HFF-Myc (cell line): ENCODE measurements at regions not wholly inside any gene's neighbourhood (a gene's known extent, or its start where the extent isn't known, plus 50 kb on each side); places are given as distances from the start of the nearest gene placed in this dataset.
"Not testable (repeated sequence)": the region's sequence is repeated elsewhere in the genome, so short reads cannot be mapped to it uniquely, and the experiment has no call there.

Source experiments
- DNase-seq: peaks from one replicate; pipeline ENCODE4 v3.0.0-alpha.2; 2011; ENCODE audit warnings: low read depth; ENCODE audit errors: extremely low read depth
- H3K4me3 ChIP-seq: replicated peaks from 2 replicates; pipeline ENCODE4 v1.5.1; 2011; ENCODE audit warnings: low read depth, mild to moderate bottlenecking, control low read depth, low read length
- TF ChIP-seq, protein P1 (sequence below): IDR thresholded peaks from 2 replicates; pipeline ENCODE4 v1.5.1; 2012; ENCODE audit warnings: mild to moderate bottlenecking, low read depth, low read length, control low read depth; ENCODE audit errors: missing control alignments

DNA sequence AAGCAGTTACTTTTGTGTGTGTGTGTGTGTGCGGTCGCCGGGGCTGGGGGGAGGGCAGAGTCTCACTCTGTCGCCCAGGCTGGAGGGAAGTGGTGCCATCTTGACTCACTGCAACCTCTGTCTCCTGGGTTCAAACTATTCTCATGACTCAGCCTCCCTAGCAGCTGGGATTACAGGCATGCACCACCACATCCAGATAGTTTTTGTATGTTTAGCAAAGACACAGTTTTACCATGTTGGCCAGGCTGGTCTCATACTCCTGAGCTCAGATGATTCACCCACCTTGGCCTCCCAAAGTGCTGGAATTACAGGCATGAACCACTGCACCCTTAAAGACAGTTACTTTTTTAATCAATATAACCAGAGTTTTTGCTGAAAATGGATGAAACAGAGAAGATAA lies 207.0 kb downstream of the PTPRC start:
- DNase-seq: no peak
- TF ChIP-seq, protein P1, sequence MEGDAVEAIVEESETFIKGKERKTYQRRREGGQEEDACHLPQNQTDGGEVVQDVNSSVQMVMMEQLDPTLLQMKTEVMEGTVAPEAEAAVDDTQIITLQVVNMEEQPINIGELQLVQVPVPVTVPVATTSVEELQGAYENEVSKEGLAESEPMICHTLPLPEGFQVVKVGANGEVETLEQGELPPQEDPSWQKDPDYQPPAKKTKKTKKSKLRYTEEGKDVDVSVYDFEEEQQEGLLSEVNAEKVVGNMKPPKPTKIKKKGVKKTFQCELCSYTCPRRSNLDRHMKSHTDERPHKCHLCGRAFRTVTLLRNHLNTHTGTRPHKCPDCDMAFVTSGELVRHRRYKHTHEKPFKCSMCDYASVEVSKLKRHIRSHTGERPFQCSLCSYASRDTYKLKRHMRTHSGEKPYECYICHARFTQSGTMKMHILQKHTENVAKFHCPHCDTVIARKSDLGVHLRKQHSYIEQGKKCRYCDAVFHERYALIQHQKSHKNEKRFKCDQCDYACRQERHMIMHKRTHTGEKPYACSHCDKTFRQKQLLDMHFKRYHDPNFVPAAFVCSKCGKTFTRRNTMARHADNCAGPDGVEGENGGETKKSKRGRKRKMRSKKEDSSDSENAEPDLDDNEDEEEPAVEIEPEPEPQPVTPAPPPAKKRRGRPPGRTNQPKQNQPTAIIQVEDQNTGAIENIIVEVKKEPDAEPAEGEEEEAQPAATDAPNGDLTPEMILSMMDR: no peak

DNA sequence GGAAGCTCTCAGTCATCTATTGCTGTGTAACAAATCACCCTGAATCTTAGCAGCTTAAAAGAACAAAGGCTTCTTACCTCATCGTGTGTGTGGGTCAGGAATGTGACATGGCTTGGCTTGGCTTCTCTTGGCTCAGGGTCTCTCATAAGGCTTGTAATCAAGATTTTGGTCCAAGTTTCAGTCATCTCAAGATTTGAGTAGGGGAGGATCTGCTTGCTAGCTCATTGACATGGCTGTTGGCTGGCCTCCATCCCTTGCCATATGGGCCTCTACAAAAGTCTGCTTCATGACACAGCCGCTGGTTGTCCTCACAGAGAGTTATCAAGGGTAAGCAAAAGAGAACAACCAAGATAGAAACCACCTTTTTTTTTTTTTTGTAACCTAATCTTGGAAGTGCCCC lies 207.7 kb downstream of the PTPRC start:
- DNase-seq: no peak
- TF ChIP-seq, protein P1: no peak
- no peak overlapping the region for H3K4me3 ChIP-seq

More for the DNA sequence above, 207.0 kb downstream of the PTPRC start:
- H3K4me3 ChIP-seq: no peak overlapping the region

DNA sequence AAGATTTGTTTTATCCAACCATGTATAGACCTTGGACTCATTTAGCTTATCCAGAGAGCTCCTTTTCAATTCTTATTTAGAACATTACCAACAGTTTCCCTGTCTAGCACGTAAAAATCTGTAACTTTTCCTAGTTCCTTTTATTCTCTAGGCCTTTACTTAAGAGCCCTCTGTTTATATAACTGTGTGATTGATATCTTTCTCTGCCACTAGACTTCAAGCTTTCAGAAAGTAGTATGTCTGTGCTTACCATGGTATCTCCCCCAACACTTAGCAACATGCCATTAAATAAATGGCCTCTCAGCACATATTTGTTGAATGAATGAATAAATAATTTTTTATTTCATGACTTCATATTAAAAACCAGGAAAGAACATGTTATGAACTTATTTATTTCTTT lies 209.4 kb downstream of the PTPRC start:
- DNase-seq: no peak
- TF ChIP-seq, protein P1: no peak
- no peak overlapping the region for H3K4me3 ChIP-seq

DNA sequence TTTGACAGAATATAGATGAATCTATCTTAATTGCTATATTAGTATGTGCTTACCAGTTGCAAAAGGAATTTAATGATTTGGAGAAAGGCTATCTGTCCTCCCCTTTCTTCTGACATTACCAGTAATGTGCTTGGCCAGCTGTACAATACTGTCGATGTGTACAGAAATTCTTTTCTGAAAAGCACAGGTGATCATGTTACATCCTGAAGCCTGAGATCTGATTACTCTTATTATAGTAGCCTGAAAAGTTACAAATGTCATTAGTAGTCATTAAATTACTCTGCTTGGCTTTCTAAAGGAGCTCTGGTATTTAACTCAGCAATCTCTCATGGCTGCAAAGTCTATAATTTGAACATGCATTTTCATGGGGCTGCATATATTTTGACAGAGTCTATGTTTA lies 209.8 kb downstream of the PTPRC start:
- no peak for DNase-seq
- H3K4me3 ChIP-seq: no peak overlapping the region
- TF ChIP-seq, protein P1: no peak

DNA sequence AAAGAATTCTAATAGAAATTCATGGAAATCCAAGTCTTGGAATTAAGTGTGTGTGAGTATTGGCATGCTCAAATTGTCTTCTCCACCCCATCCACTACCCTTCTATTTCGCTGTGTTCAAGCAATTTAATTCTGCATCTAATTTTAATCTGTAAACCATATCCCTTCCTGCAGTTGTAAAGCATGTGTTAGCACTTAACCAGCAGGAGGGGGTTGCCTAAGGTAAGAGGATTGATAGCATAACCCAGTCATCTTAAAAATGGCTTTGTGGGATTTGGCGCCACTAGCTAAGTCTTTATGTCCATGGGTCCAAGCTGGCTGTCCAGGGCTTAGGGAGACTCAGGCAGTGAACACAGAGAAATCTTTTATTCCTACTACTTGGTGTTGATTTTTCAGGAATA lies 210.3 kb downstream of the PTPRC start:
- TF ChIP-seq, protein P1: no peak
- H3K4me3 ChIP-seq: no peak overlapping the region
- DNase-seq: no peak

DNA sequence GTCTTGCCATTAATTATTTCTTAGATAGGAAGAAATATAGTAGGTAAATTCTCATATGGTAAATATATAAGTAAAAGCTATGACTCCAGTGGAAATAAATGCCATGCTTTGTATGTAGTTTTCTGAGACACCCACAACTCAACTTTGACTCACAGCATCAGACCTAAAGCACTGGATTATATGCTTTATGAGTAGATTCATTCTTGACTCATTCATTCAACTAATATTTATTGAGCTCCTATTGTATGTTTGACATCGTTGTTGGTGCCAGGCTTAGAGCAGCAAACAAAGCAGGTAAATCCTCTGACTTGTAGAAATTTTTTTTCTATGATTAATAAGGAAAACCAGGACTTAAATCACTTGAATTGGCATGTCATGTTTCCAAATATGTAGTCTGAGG lies 211.4 kb downstream of the PTPRC start:
- H3K4me3 ChIP-seq: no peak overlapping the region
- DNase-seq: no peak
- TF ChIP-seq, protein P1: no peak

DNA sequence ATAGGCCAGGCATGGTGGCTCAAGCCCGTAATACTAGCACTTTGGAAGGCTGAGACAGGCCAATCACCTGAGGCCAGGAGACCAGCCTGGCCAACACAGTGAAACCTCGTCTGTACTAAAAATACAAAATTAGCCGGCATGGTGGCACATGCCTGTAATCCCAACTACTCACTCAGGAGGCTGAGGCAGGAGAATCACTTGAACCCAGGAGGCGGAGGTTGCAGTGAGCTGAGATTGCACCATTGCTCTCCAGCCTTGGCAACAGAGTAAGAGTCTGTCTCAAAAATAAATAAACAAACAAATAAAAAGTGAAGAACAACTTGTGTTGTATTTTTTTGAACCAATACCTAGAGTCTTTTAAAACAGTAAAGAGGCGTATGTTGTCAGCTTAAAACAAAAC lies 212.1 kb downstream of the PTPRC start:
- H3K4me3 ChIP-seq, DNase-seq: not testable (repeated sequence)
